IMR-90 (cell line): ENCODE measurements at regions not wholly inside any gene's neighbourhood (a gene's known extent, or its start where the extent isn't known, plus 50 kb on each side); places are given as distances from the start of the nearest gene placed in this dataset.

Source experiments
- ATAC-seq: fragments of 200-7000 bp; cut with Tn5 transposase; 2 replicates; pipeline ENCODE4 v1.9.1; 2020; ENCODE audit warnings: low read depth, mild to moderate bottlenecking, moderate library complexity
- BruUV-seq: library from RNA; stranded (reverse); fragments of 400-500 nt; replicated peaks from 2 replicates; lab custom pipeline; 2021; lab: Mats Ljungman, UMichigan
- CTCF ChIA-PET: fragments of 300-600 bp; formaldehyde crosslinking; extraction: SDS; loops from one replicate; lab custom pipeline; 2021; ENCODE audit warnings: antibody characterized with exemption; lab: Yijun Ruan, JAX
- POLR2A ChIA-PET: fragments of 300-600 bp; sonication (Branson Sonifier 250); formaldehyde crosslinking; loops from one replicate; lab custom pipeline; 2022; ENCODE audit warnings: antibody characterized with exemption; ENCODE audit not compliant: unreplicated experiment; lab: Charles Lee
- DNase-seq: peaks from one replicate; pipeline ENCODE4 v3.0.0; 2013
- H2AFZ ChIP-seq: replicated peaks from 2 replicates; pipeline ENCODE3; 2013; ENCODE audit warnings: low read length, mild to moderate bottlenecking; ENCODE audit not compliant: poor library complexity
- H2AK5ac ChIP-seq: 2 replicates; pipeline ENCODE4 v1.6.1; 2013; ENCODE audit warnings: low read depth, low read length, inconsistent platforms
- H2AK9ac ChIP-seq: replicated peaks from 2 replicates; pipeline ENCODE3; 2013; ENCODE audit warnings: mild to moderate bottlenecking, low read depth, low read length, moderate library complexity; ENCODE audit not compliant: poor library complexity
- H2BK120ac ChIP-seq: 2 replicates; pipeline ENCODE4 v1.6.1; 2013; ENCODE audit warnings: low read depth, low read length, inconsistent platforms
- H2BK15ac ChIP-seq: 3 replicates; pipeline ENCODE4 v1.6.1; 2013; ENCODE audit warnings: low read depth, low read length, inconsistent platforms
- H2BK20ac ChIP-seq: 2 replicates; pipeline ENCODE4 v1.6.1; 2013; ENCODE audit warnings: low read depth, mild to moderate bottlenecking, inconsistent platforms, low read length, moderate library complexity
- H2BK5ac ChIP-seq: 2 replicates; pipeline ENCODE4 v1.6.1; 2013; ENCODE audit warnings: mild to moderate bottlenecking, low read depth, low read length, inconsistent platforms; ENCODE audit not compliant: poor library complexity, severe bottlenecking
- H3K14ac ChIP-seq: replicated peaks from 2 replicates; pipeline ENCODE4 v1.6.1; 2013; ENCODE audit warnings: low read depth, low read length, inconsistent platforms
- H3K18ac ChIP-seq: 2 replicates; pipeline ENCODE4 v1.6.1; 2013; ENCODE audit warnings: low read depth, low read length, control low read depth
- H3K23ac ChIP-seq: 2 replicates; pipeline ENCODE4 v1.6.1; 2013; ENCODE audit warnings: low read depth, low read length, inconsistent platforms
- H3K27ac ChIP-seq: 2 replicates; pipeline ENCODE4 v1.5.1; 2013; ENCODE audit warnings: mild to moderate bottlenecking, control low read depth, low read length; ENCODE audit not compliant: insufficient read depth
- H3K27me3 ChIP-seq: 2 replicates; pipeline ENCODE4 v1.6.1; 2013; ENCODE audit warnings: low read length; ENCODE audit not compliant: control insufficient read depth, insufficient read depth
- H3K36me3 ChIP-seq: 2 replicates; pipeline ENCODE4 v1.6.1; 2013; ENCODE audit warnings: low read length, mixed read lengths; ENCODE audit not compliant: control insufficient read depth, insufficient read depth
- H3K4ac ChIP-seq: 2 replicates; pipeline ENCODE4 v1.6.1; 2013; ENCODE audit warnings: low read depth, low read length, inconsistent platforms
- H3K4me1 ChIP-seq: 2 replicates; pipeline ENCODE4 v1.6.1; 2013; ENCODE audit warnings: low read length, mixed read lengths; ENCODE audit not compliant: control insufficient read depth, insufficient read depth
- H3K4me2 ChIP-seq: 2 replicates; pipeline ENCODE4 v1.6.1; 2013; ENCODE audit warnings: low read depth, mild to moderate bottlenecking, control low read depth, low read length, moderate library complexity
- H3K4me3 ChIP-seq: 2 replicates; pipeline ENCODE4 v1.5.1; 2013; ENCODE audit warnings: low read depth, mild to moderate bottlenecking, control low read depth, low read length, moderate library complexity; ENCODE audit not compliant: insufficient read depth
- H3K56ac ChIP-seq: 2 replicates; pipeline ENCODE4 v1.6.1; 2013; ENCODE audit warnings: low read length, inconsistent platforms; ENCODE audit not compliant: insufficient read depth; ENCODE audit errors: extremely low read depth
- H3K79me1 ChIP-seq, 2 experiments: 2 replicates each; pipeline ENCODE4 v1.6.1; 2013; ENCODE audit warnings: low read length in 2 of 2, inconsistent platforms in 1 of 2, low read depth in 1 of 2
- H3K9ac ChIP-seq: 2 replicates; pipeline ENCODE4 v1.6.1; 2013; ENCODE audit warnings: low read depth, low read length, control low read depth
- H3K9me1 ChIP-seq: 2 replicates; pipeline ENCODE4 v1.6.1; 2013; ENCODE audit warnings: low read length, inconsistent platforms; ENCODE audit not compliant: insufficient read depth
- H3K9me3 ChIP-seq: 2 replicates; pipeline ENCODE4 v1.6.1; 2013; ENCODE audit warnings: low read length; ENCODE audit not compliant: control insufficient read depth, insufficient read depth
- H4K20me1 ChIP-seq: 2 replicates; pipeline ENCODE4 v1.6.1; 2013; ENCODE audit warnings: low read length, inconsistent platforms; ENCODE audit not compliant: insufficient read depth
- H4K5ac ChIP-seq: 2 replicates; pipeline ENCODE4 v1.6.1; 2013; ENCODE audit warnings: mild to moderate bottlenecking, low read depth, low read length, control low read depth
- H4K8ac ChIP-seq, 2 experiments: 2 replicates each; pipeline ENCODE4 v1.6.1; 2013; ENCODE audit warnings: low read depth in 2 of 2, low read length in 2 of 2, control low read depth in 1 of 2, inconsistent platforms in 1 of 2
- H4K91ac ChIP-seq: 2 replicates; pipeline ENCODE4 v1.6.1; 2013; ENCODE audit warnings: low read depth, low read length, inconsistent platforms; ENCODE audit not compliant: insufficient read depth
- CEBPB ChIP-seq: IDR thresholded peaks from 2 replicates; pipeline ENCODE4 v1.6.1; 2012; ENCODE audit warnings: low read depth, low read length, improper control_type of control experiment
- CHD1 ChIP-seq: IDR thresholded peaks from 2 replicates; pipeline ENCODE4 v1.6.1; 2012; ENCODE audit warnings: low read depth, low read length, improper control_type of control experiment
- ELK1 ChIP-seq: fragments of 150-350 bp; IDR thresholded peaks from 2 replicates; pipeline ENCODE4 v1.6.1; 2016; ENCODE audit warnings: low read depth, mild to moderate bottlenecking, low read length, moderate library complexity, borderline replicate concordance
- FOS ChIP-seq: fragments of 150-350 bp; IDR thresholded peaks from 2 replicates; pipeline ENCODE4 v1.6.1; 2016; ENCODE audit warnings: low read depth, low read length
- SMC3 ChIP-seq: fragments of 150-350 bp; IDR thresholded peaks from 2 replicates; pipeline ENCODE4 v1.6.1; 2016; ENCODE audit warnings: low read depth, mild to moderate bottlenecking, antibody characterized with exemption, low read length, moderate library complexity
- USF2 ChIP-seq: fragments of 150-350 bp; IDR thresholded peaks from 2 replicates; pipeline ENCODE4 v1.6.1; 2017; ENCODE audit warnings: mild to moderate bottlenecking, antibody characterized with exemption, low read length, low read depth
- WGBS, 2 experiments: methylation state at CpG; one replicate each; pipeline versions ENCODE4 v1.1.5 to v1.1.7; 2013; ENCODE audit warnings: missing lambda C conversion rate in 2 of 2; ENCODE audit not compliant: insufficient read length in 1 of 2; ENCODE audit errors: extremely low coverage in 2 of 2; 5-methylcytosine and 5-hydroxymethylcytosine counted together
- dilution Hi-C: fragments of 300-500 bp; cut with HindIII; formaldehyde crosslinking; loops from one replicate; pipeline ENCODE4 v1.14.3; 2018; ENCODE audit warnings: low sequenced_read_pairs; ENCODE audit not compliant: unreplicated experiment
- in situ Hi-C: fragments of 300-500 bp; cut with MboI; formaldehyde crosslinking; loops from 3 replicates; pipeline ENCODE4 v1.14.3; 2019; ENCODE audit warnings: low sequenced_read_pairs, inconsistent platforms, mixed read lengths
- intact Hi-C: fragments of 100-400 bp; cut with micrococcal nuclease; formaldehyde crosslinking; loops from 2 replicates; pipeline ENCODE4 v1.10.0; 2022

- H3K9me3 ChIP-seq, result no peaks in the 10 kb centered on the region
- no peaks in the 10 kb centered on the region for H3K4me1 ChIP-seq
- no peak overlapping the region for H3K23ac ChIP-seq
- no peak overlapping the region for H4K8ac ChIP-seq
- H3K18ac ChIP-seq, result no peak overlapping the region
- BruUV-seq, result no TSS peak
- H3K36me3 ChIP-seq, result no peaks in the 10 kb centered on the region
- H3K27me3 ChIP-seq, result no peaks in the 10 kb centered on the region
- H4K5ac ChIP-seq, result no peak overlapping the region
- no CpG with 5 or more reads among the region's 2 CpGs for WGBS, 2 experiments
- H3K14ac ChIP-seq, result no peak overlapping the region
- H3K4me3 ChIP-seq, result no peak overlapping the region
- H2BK120ac ChIP-seq, result no peak overlapping the region
- intact Hi-C loops, result no loop called here
- H2AK9ac ChIP-seq, result no peak overlapping the region
- TF ChIP-seq ELK1 (no peak), CEBPB (peak; percentile 82), USF2 (no peak), SMC3 (no peak), CHD1 (no peak), FOS (no peak)
- H3K79me1 ChIP-seq, result no peaks in the 10 kb centered on the region
- ATAC-seq (no peak), DNase-seq (no peak)
- H3K56ac ChIP-seq, result no peak overlapping the region
- no peak overlapping the region for H3K4me2 ChIP-seq
- no peak overlapping the region for H4K91ac ChIP-seq
- no peak overlapping the region for H3K27ac ChIP-seq
- no peak overlapping the region for H3K9ac ChIP-seq
- CTCF ChIA-PET, result no interaction called here
- H4K20me1 ChIP-seq, result no peaks in the 10 kb centered on the region
- dilution Hi-C loops, result no loop called here
- H2BK5ac ChIP-seq, result no peak overlapping the region
- no peak overlapping the region for H2BK15ac ChIP-seq
- no peak overlapping the region for H2AFZ ChIP-seq
- H3K9me1 ChIP-seq, result no peaks in the 10 kb centered on the region
- no peak overlapping the region for H2BK20ac ChIP-seq
- no peak overlapping the region for H3K4ac ChIP-seq
- POLR2A ChIA-PET, result no interaction called here
- no peak overlapping the region for H2AK5ac ChIP-seq
- in situ Hi-C loops, result no loop called here
Observed at GRCh38 chr3:73917643-73918042, 292.9 kb upstream of the PDZRN3 start.
